NB4 (cell line): ENCODE measurements at regions not wholly inside any gene's neighbourhood (a gene's known extent, or its start where the extent isn't known, plus 50 kb on each side); places are given as distances from the start of the nearest gene placed in this dataset.

Experiments used
- POLR2A ChIP-seq: IDR thresholded peaks from 2 replicates; pipeline ENCODE4 v1.6.1; 2011; ENCODE audit warnings: mild to moderate bottlenecking; ENCODE audit not compliant: insufficient read length; ENCODE audit errors: extremely low read depth
- TF ChIP-seq, protein P1 (sequence below): IDR thresholded peaks from one replicate; pipeline ENCODE4 v1.5.1; 2012; ENCODE audit warnings: low read depth, low read length

DNA sequence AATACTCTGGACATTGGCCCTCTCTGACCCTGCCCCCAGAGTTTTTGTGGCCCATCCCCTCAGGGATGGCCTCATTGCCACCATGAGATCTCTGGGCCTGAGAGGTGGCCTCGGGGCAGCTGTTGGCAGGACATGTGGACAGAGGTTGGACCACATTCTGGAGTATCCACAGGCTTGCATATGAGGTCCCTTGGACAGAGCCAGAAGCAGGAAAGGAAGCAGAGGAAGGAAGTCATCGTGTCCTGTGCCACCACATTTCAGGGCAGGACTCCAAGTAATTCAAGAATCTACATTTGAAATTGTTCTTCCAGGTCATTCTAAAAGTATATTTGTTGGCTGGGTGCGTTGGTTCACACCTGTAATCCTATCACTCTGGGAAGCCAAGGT is 95.9 kb upstream of the PPP2R5A start:
- TF ChIP-seq, protein P1, sequence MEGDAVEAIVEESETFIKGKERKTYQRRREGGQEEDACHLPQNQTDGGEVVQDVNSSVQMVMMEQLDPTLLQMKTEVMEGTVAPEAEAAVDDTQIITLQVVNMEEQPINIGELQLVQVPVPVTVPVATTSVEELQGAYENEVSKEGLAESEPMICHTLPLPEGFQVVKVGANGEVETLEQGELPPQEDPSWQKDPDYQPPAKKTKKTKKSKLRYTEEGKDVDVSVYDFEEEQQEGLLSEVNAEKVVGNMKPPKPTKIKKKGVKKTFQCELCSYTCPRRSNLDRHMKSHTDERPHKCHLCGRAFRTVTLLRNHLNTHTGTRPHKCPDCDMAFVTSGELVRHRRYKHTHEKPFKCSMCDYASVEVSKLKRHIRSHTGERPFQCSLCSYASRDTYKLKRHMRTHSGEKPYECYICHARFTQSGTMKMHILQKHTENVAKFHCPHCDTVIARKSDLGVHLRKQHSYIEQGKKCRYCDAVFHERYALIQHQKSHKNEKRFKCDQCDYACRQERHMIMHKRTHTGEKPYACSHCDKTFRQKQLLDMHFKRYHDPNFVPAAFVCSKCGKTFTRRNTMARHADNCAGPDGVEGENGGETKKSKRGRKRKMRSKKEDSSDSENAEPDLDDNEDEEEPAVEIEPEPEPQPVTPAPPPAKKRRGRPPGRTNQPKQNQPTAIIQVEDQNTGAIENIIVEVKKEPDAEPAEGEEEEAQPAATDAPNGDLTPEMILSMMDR, result no peak
- no peak for TF ChIP-seq POLR2A
